AG09309 (cell line): ENCODE measurements at regions not wholly inside any gene's neighbourhood (a gene's known extent, or its start where the extent isn't known, plus 50 kb on each side); places are given as distances from the start of the nearest gene placed in this dataset.

Experiments used
- DNase-seq: peaks from one replicate; pipeline ENCODE4 v3.0.0-alpha.2; 2010; ENCODE audit warnings: low read depth
- H3K4me3 ChIP-seq: 2 replicates; pipeline ENCODE4 v1.5.1; 2011; ENCODE audit warnings: mild to moderate bottlenecking, low read depth, low read length, moderate library complexity; ENCODE audit not compliant: control insufficient read depth
- TF ChIP-seq, protein P1 (sequence below): IDR thresholded peaks from 2 replicates; pipeline ENCODE4 v1.5.1; 2011; ENCODE audit warnings: mild to moderate bottlenecking, low read depth, low read length, inconsistent platforms; ENCODE audit not compliant: insufficient read depth, control insufficient read depth; ENCODE audit errors: missing control alignments

DNA sequence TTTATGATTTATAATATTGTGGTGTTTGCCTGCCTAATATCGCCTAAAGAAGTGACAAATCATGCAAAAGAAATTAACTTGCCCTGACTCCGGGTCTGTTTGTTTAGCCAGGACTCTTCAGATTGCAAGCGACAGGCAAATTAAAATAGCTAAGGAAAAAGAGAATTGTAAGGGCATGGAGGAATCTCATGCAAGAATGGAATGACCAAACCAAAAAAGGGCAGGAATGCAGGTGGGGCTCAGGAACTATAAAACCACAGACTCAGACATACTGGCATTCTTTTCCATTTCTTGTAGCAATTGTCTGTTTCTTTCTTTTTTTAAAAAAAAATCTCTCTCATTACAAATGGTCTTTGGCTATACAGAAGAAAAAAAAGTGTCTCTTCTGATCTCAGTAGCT lies 188.1 kb upstream of the XYLT1 start:
- DNase-seq: no peak
- TF ChIP-seq, protein P1, sequence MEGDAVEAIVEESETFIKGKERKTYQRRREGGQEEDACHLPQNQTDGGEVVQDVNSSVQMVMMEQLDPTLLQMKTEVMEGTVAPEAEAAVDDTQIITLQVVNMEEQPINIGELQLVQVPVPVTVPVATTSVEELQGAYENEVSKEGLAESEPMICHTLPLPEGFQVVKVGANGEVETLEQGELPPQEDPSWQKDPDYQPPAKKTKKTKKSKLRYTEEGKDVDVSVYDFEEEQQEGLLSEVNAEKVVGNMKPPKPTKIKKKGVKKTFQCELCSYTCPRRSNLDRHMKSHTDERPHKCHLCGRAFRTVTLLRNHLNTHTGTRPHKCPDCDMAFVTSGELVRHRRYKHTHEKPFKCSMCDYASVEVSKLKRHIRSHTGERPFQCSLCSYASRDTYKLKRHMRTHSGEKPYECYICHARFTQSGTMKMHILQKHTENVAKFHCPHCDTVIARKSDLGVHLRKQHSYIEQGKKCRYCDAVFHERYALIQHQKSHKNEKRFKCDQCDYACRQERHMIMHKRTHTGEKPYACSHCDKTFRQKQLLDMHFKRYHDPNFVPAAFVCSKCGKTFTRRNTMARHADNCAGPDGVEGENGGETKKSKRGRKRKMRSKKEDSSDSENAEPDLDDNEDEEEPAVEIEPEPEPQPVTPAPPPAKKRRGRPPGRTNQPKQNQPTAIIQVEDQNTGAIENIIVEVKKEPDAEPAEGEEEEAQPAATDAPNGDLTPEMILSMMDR: no peak
- H3K4me3 ChIP-seq: no peak overlapping the region

DNA sequence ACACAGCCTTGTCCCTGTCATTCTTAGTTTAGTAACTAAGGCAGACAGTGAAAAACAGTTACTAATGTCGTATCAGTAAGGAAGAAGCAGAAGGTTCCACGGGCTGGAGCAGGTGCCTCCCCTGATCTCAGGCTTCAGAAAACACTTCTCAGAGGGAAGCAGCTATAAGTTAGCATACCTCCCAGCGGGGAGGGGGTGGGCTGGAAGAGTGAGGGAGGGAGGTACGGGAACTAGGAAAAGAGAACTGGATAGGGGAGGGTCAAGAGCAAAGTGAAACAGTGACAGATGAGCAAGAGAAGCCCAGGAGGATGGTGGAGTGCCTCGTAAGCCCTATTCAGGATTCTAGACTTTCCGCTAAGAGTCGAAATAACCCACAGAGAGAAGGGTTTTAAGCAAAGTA lies 186.3 kb upstream of the XYLT1 start:
- H3K4me3 ChIP-seq: no peak overlapping the region
- TF ChIP-seq, protein P1: no peak
- no peak for DNase-seq

DNA sequence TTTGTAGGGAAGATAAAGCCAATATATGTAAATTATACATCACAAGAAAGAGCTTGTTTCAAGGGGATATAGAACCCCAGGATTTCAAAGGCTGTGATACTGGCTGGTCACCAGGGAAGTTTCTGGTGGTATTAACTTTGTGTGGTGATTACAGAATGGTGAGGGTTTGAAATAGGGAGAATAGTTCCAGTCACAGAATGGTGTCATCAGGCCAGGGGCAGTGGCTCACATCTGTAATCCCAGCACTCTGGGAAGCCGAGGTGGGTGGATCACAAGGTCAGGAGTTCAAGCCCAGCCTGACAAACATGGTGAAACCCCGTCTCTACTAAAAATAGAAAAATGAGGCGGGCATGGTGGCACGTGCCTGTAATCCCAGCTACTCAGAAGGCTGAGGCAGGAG lies 183.8 kb upstream of the XYLT1 start:
- DNase-seq: no peak
- TF ChIP-seq, protein P1: no peak
- H3K4me3 ChIP-seq: no peak overlapping the region

DNA sequence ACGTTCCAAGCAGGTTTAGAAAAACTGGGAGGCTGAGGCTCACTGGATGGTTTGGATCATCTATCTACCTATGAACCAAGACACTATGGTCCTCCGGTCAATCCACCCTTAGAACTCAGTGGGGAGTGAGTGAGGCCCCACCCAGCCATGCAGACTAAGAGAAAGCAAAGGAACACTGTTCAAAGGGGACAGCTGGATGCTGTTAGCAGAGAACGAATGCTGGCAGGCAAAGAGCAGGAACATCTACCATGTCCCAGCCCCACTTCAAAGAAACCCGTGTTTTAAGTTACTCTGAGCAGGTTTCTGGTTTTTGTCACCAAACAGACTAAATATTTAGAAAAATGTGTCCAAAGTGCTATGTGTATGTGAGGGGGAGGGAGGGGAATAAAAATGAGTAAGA lies 183.4 kb upstream of the XYLT1 start:
- TF ChIP-seq, protein P1: no peak
- no peak overlapping the region for H3K4me3 ChIP-seq
- no peak for DNase-seq

DNA sequence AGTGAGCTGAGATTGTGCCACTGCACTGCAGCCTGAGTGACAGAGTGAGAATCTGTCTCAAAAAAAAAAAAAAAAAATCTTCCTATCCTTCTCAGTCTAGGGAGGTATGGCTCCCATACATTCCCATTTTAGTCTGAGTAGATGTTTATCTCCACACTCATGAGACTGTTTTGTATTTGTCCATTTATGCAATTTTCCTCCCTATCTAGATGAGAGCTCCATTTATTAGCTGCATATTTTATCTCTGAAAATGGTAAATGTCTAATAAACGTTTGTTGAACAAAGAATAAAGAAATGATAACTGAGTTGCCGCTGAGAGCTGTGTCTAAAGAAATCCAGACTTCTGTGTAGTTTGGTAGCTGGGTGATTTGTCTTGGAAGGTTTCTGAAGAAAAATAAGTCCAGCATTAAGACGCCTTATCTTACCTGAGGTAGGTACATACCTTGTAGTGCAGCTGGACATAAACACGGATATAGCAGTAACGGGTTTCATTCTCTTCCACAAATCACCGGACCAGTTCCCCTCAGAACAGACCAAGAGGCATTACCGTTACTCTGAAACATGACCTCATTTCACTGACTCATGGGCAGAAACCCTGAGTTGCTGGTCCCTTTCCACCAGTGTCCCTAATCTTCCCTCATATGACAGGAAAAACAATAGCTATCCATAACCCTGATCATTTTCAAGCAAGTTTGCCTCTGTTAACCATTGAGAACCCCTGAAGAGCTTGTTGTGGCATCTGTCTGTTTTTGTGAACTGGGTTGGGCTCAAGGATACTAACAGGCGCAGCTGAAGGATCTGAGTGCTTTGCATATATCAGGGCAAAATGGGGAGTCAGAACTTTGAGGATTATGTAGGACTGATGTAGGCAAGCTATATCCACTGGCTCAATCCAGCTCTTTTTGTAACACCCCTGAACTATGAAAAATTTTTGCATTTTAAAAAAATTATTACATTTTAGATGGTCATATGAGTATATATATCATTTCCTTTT lies 177.4 kb upstream of the XYLT1 start:
- no peak for DNase-seq
- no peak overlapping the region for H3K4me3 ChIP-seq
- TF ChIP-seq, protein P1: no peak

DNA sequence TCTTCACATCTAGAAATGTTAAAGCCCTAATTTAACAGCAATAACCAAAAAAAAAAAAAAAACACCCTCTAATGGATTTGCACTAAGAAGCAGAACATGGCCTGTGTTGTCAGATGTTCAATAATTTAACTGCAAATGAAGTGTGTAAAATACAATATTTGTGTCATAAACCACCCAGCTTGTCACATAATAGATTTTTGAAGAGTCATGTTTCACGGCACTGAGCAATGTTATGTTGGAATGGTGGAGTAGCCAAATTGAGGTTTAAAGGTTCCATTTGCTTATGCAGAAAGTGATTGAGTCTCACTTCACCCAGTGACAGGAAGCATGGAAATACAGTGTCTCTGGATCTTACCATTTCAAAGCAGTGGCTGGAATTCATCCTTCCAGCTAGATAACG lies 173.2 kb upstream of the XYLT1 start:
- no peak for DNase-seq
- TF ChIP-seq, protein P1: no peak
- no peak overlapping the region for H3K4me3 ChIP-seq
